HEK293T (cell line): ENCODE measurements at regions not wholly inside any gene's neighbourhood (a gene's known extent, or its start where the extent isn't known, plus 50 kb on each side); places are given as distances from the start of the nearest gene placed in this dataset.

Experiments used
- ARNT ChIP-seq: fragments of 450-650 bp; IDR thresholded peaks from 2 replicates; pipeline ENCODE4 v1.6.1; 2017; ENCODE audit warnings: mild to moderate bottlenecking
- FOXA1 ChIP-seq: fragments of 450-650 bp; IDR thresholded peaks from 2 replicates; pipeline ENCODE4 v1.6.1; 2016; ENCODE audit warnings: mild to moderate bottlenecking
- FOXM1 ChIP-seq: fragments of 450-650 bp; IDR thresholded peaks from 2 replicates; pipeline ENCODE4 v1.6.1; 2017; ENCODE audit warnings: mild to moderate bottlenecking, borderline replicate concordance
- HDGF ChIP-seq: fragments of 450-650 bp; IDR thresholded peaks from 2 replicates; pipeline ENCODE4 v1.6.1; 2017; ENCODE audit warnings: antibody characterized with exemption, borderline replicate concordance
- SP1 ChIP-seq: fragments of 450-650 bp; IDR thresholded peaks from 2 replicates; pipeline ENCODE4 v1.6.1; 2017
- SUZ12 ChIP-seq: fragments of 450-650 bp; IDR thresholded peaks from 2 replicates; pipeline ENCODE4 v1.6.1; 2016; ENCODE audit warnings: mild to moderate bottlenecking
- TARDBP ChIP-seq: fragments of 450-650 bp; IDR thresholded peaks from 2 replicates; pipeline ENCODE4 v1.6.1; 2016

GRCh38 chr17:72345536-72345935 is 224.7 kb downstream of the SOX9 start:
- no peak for TF ChIP-seq FOXM1
- TF ChIP-seq SUZ12: no peak
- no peak for TF ChIP-seq TARDBP
- no peak for TF ChIP-seq FOXA1
- no peak for TF ChIP-seq ARNT
- TF ChIP-seq HDGF: no peak
- no peak for TF ChIP-seq SP1
